ACC112 (cell line): ENCODE measurements at regions not wholly inside any gene's neighbourhood (a gene's known extent, or its start where the extent isn't known, plus 50 kb on each side); places are given as distances from the start of the nearest gene placed in this dataset.

Experiments
- H2AFZ ChIP-seq: fragments of 200-600 bp; sonication (generic); one replicate; pipeline ENCODE4 v1.6.0; 2017; ENCODE audit warnings: antibody characterized with exemption, low read length; ENCODE audit not compliant: unreplicated experiment
- H3K27ac ChIP-seq: fragments of 200-600 bp; sonication (generic); 2 replicates; pipeline ENCODE4 v1.5.1; 2014; ENCODE audit warnings: low read depth, mild to moderate bottlenecking, antibody characterized with exemption, low read length, moderate library complexity
- H3K27me3 ChIP-seq: fragments of 200-600 bp; sonication (generic); 2 replicates; pipeline ENCODE4 v1.6.1; 2014; ENCODE audit warnings: mild to moderate bottlenecking, antibody characterized with exemption, low read length, moderate library complexity, mixed read lengths; ENCODE audit not compliant: insufficient read depth
- H3K36me3 ChIP-seq: fragments of 200-600 bp; sonication (generic); 2 replicates; pipeline ENCODE4 v1.6.1; 2016; ENCODE audit warnings: mild to moderate bottlenecking, antibody characterized with exemption, low read length, moderate library complexity, mixed read lengths; ENCODE audit not compliant: insufficient read depth
- H3K4me1 ChIP-seq: fragments of 200-600 bp; sonication (generic); one replicate; pipeline ENCODE4 v1.6.1; 2016; ENCODE audit warnings: low read length, mixed read lengths; ENCODE audit not compliant: insufficient read depth, unreplicated experiment, control insufficient read depth
- H3K4me3 ChIP-seq: fragments of 200-600 bp; sonication (generic); 2 replicates; pipeline ENCODE4 v1.5.1; 2014; ENCODE audit warnings: mild to moderate bottlenecking, low read depth, low read length
- H3K79me2 ChIP-seq: fragments of 200-600 bp; sonication (generic); one replicate; pipeline ENCODE4 v1.6.0; 2016; ENCODE audit warnings: low read length; ENCODE audit not compliant: control insufficient read depth, unreplicated experiment, insufficient read depth

DNA sequence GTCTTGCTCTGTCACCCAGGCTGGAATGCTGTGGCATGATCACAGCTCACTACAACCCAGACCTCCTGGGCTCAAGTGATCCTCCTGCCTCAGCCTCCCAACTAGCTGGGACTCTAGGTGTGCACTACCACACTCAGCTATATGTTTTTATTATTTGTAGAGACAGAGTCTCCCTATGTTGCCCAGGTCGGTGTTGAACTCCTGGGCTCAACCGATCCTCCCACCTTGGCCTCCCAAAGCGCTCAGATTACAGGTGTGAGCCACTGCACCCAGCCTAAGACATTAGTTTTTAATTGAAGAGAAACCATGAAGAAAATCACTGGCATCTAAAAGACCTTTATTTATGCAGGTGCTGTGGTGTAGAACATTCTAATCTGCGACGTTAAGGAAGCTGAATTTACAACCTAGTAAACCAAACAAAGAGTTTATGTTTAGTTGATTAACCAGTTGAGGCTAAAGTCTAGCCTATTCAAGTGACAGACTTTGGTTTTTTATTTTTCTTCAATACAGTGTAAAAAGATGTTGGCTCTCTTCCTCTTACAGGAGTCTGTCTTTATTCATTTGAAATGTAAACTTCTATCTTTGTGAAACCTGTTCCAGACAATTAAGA is 52.5 kb upstream of the NBL1 start:
- Histone ChIP-seq H3K36me3 (no peaks in the 10 kb centered on the region), H3K27me3 (no peaks in the 10 kb centered on the region), H3K4me1 (peaks cover 6% of the 10 kb centered on the region), H3K79me2 (no peaks in the 10 kb centered on the region), H2AFZ (no peak overlapping the region), H3K4me3 (no peak overlapping the region), H3K27ac (no peak overlapping the region)

DNA sequence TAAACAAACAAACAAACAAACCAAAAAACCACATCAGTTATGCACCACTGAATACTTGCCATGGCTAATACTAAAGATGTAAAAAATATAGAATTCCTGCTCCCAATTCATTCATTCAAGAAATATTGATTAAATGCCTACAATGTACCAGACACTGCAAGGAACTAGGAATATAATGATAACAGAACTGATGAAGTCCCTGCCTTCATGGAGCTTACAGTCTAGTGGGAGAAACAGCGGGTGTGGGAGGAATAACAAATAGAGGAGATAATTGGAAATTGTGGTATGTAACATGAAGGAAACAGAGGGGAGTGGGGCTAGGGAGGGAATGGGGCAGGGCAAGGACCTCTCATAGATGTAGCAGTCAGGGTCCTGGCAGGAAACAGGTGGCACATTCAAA is 58.6 kb upstream of the NBL1 start:
- Histone ChIP-seq H2AFZ (no peak overlapping the region), H3K27ac (no peak overlapping the region), H3K36me3 (no peaks in the 10 kb centered on the region), H3K4me1 (no peaks in the 10 kb centered on the region), H3K79me2 (no peaks in the 10 kb centered on the region), H3K27me3 (no peaks in the 10 kb centered on the region), H3K4me3 (no peak overlapping the region)

DNA sequence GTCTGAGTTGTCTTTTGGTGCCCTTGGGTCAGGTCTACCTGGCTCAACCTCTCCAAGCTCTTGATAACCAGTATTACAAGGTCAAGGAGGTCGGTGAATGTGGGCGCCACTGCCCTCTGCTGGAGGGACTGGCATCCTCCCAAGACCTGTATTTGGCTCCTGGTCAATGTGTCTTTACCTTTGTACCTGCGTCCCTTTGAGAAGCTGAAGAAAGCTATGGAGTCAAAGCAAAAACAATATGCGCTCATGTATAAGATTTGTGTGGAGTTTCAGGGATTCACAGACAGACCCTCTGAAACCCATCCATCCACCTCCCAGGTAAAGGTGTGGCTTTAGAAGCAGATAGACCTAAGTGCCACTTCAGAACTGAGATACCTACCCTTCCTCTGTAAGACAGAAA is 61.8 kb upstream of the NBL1 start:
- Histone ChIP-seq H3K4me3 (no peak overlapping the region), H3K79me2 (no peaks in the 10 kb centered on the region), H3K27me3 (no peaks in the 10 kb centered on the region), H3K27ac (no peak overlapping the region), H2AFZ (no peak overlapping the region), H3K36me3 (no peaks in the 10 kb centered on the region), H3K4me1 (no peaks in the 10 kb centered on the region)

DNA sequence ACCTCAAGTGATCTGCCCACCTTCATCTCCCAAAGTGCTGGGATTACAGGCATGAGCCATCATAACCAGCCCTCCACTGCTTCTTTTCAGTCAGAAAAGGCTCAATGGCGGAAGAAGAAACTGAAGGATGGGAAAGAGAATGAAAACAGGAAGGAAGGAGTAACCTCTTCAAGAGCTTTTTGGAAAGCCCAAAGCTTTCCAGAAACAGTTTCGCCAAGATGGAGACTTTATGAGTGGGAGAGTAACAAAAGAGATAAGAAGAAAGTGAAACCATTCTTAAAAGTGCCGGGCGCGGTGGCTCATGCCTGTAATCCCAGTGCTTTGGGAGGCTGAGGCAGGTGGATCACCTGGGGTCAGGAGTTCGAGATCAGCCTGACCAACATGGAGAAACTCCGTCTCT is 62.7 kb upstream of the NBL1 start:
- H3K27ac ChIP-seq = no peak overlapping the region
- no peak overlapping the region for H2AFZ ChIP-seq
- no peak overlapping the region for H3K4me3 ChIP-seq
- H3K27me3 ChIP-seq = no peaks in the 10 kb centered on the region
- H3K36me3 ChIP-seq = no peaks in the 10 kb centered on the region
- H3K4me1 ChIP-seq = no peaks in the 10 kb centered on the region
- no peaks in the 10 kb centered on the region for H3K79me2 ChIP-seq

- Histone ChIP-seq H3K4me3 (no peak overlapping the region), H3K36me3 (no peaks in the 10 kb centered on the region), H3K27ac (no peak overlapping the region), H3K79me2 (no peaks in the 10 kb centered on the region), H2AFZ (no peak overlapping the region), H3K27me3 (no peaks in the 10 kb centered on the region), H3K4me1 (no peaks in the 10 kb centered on the region)
Measured at GRCh38 chr1:19577561-19577960, 66.5 kb upstream of the NBL1 start.

GRCh38 chr1:19577036-19577435 is 67.1 kb upstream of the NBL1 start:
- Histone ChIP-seq H2AFZ (no peak overlapping the region), H3K27ac (no peak overlapping the region), H3K79me2 (no peaks in the 10 kb centered on the region), H3K4me1 (no peaks in the 10 kb centered on the region), H3K4me3 (no peak overlapping the region), H3K27me3 (no peaks in the 10 kb centered on the region), H3K36me3 (no peaks in the 10 kb centered on the region)

- Histone ChIP-seq H2AFZ (no peak overlapping the region), H3K27ac (no peak overlapping the region), H3K79me2 (no peaks in the 10 kb centered on the region), H3K4me3 (no peak overlapping the region), H3K4me1 (no peaks in the 10 kb centered on the region), H3K27me3 (no peaks in the 10 kb centered on the region), H3K36me3 (no peaks in the 10 kb centered on the region)
Measured at GRCh38 chr1:19569786-19570185, 74.3 kb upstream of the NBL1 start.

DNA sequence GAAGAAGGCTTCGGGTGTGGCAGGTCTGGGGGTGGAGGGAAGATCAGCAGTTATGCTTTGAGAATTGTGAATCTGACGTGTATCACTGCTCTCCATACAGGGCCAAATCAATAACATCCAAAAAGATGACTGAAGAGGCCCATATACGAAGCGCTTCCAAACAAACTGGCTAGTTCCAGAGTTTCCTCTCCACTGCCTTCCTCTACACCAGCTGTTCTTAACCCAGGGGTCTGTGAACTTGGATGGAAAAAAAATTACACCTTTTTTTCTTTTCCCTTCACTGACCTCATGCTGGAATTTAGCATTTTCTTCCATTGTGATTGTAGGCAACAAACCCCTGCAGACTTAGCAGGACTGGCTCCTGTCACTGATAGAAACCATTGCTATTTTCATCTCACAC is 77.1 kb upstream of the NBL1 start:
- Histone ChIP-seq H3K27ac (no peak overlapping the region), H3K4me1 (peaks cover 12% of the 10 kb centered on the region), H3K36me3 (no peaks in the 10 kb centered on the region), H2AFZ (no peak overlapping the region), H3K79me2 (no peaks in the 10 kb centered on the region), H3K27me3 (no peaks in the 10 kb centered on the region), H3K4me3 (no peak overlapping the region)

- H3K79me2 ChIP-seq = no peaks in the 10 kb centered on the region
- H3K27ac ChIP-seq = no peak overlapping the region
- H3K36me3 ChIP-seq = no peaks in the 10 kb centered on the region
- H3K27me3 ChIP-seq = no peaks in the 10 kb centered on the region
- H3K4me3 ChIP-seq = no peak overlapping the region
- H3K4me1 ChIP-seq = peaks cover 15% of the 10 kb centered on the region
- H2AFZ ChIP-seq = no peak overlapping the region
Measured at GRCh38 chr1:19564366-19564765, 79.0 kb upstream of the CAPZB start.

- Histone ChIP-seq H3K36me3 (no peaks in the 10 kb centered on the region), H3K4me1 (peaks cover 17% of the 10 kb centered on the region), H2AFZ (peak overlapping the region; percentile 31), H3K4me3 (peak overlapping the region; percentile 48), H3K27me3 (no peaks in the 10 kb centered on the region), H3K79me2 (no peaks in the 10 kb centered on the region), H3K27ac (peak overlapping the region; percentile 20)
Measured at GRCh38 chr1:19563324-19564097, 78.2 kb upstream of the CAPZB start.

DNA sequence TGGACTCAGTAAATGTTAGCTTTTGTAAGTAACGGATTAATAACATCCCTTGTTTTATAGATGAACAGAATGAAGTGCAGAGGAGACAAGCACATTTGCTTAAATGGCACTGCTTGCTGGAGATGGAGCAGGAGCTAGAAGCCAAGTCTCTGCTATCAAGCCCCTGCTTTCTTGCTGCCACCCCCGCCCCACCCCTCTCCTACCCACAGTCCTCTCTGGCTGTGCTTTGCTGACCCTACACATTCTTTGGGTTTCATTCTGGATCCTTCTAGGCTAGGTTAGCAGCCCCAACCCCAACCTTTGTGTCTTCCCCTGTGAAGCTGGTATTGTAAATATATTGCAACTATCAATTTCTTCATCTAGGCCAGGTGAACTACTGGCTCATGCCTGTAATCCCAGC is 77.5 kb upstream of the CAPZB start:
- H3K4me3 ChIP-seq = no peak overlapping the region
- H3K27me3 ChIP-seq = no peaks in the 10 kb centered on the region
- no peaks in the 10 kb centered on the region for H3K79me2 ChIP-seq
- no peaks in the 10 kb centered on the region for H3K36me3 ChIP-seq
- peaks cover 20% of the 10 kb centered on the region for H3K4me1 ChIP-seq
- H3K27ac ChIP-seq = no peak overlapping the region; the same call in 1 of the 2 replicates
- H2AFZ ChIP-seq = no peak overlapping the region
